ENCODE measurements at regions not wholly inside any gene's neighbourhood (a gene's known extent, or its start where the extent isn't known, plus 50 kb on each side); places are given as distances from the start of the nearest gene placed in this dataset.

DNA sequence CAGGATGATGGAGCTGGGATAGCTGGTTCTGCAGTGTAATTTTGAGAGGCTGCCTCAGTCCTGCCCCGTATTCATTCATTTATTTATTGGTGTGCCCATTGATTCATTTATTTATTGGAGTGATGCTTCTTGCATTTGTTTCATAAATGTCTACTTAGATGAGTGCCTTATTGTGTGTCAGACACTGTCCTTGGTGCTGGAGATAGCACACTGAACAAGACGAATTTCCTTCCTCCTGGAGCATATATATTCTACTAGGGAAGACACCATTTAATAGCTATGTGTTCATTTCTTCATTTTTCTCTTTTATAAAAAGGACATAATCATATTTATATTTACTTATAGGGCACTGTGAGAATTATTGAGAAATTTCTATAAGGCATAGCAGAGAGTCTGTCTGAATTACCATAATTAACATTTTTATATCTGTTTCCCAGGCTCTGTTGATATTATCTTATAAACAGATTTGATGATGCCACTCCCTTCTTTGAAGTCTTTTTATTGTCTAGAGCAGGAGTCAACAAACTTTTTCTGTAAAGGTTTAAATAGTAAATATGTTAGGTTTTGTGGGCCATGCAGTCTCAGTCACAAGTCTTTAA, 433.9 kb upstream of the ZNF608 start:
- no peaks in the 10 kb centered on the region for H3K4me1 Mint-ChIP-seq
- H3K4me3 Mint-ChIP-seq: no peak overlapping the region
- H3K9me3 Mint-ChIP-seq: peaks cover 0 to 7% (median 0%) of the 10 kb centered on the region in 9 donors
- POLR2A ChIA-PET: no interaction called here
- ATAC-seq: no peak
- DNase-seq: no peak
- H3K36me3 Mint-ChIP-seq: no peaks in the 10 kb centered on the region
- peaks cover 0 to 4% (median 0%) of the 10 kb centered on the region in 5 donors for H3K27me3 Mint-ChIP-seq
- no peak overlapping the region for H3K27ac Mint-ChIP-seq

GRCh38 chr5:125181159-125181558, 434.7 kb upstream of the ZNF608 start:
- H3K4me3 Mint-ChIP-seq: no peak overlapping the region
- peaks cover 0 to 9% (median 0%) of the 10 kb centered on the region in 5 donors for H3K27me3 Mint-ChIP-seq
- POLR2A ChIA-PET: no interaction called here
- no peaks in the 10 kb centered on the region for H3K36me3 Mint-ChIP-seq
- no peak overlapping the region for H3K27ac Mint-ChIP-seq
- ATAC-seq (no peak), DNase-seq (no peak)
- H3K4me1 Mint-ChIP-seq: no peaks in the 10 kb centered on the region
- H3K9me3 Mint-ChIP-seq: peaks cover 0 to 7% (median 0%) of the 10 kb centered on the region in 9 donors

GRCh38 chr5:125181955-125182354, 435.5 kb upstream of the ZNF608 start:
- peaks cover 0 to 6% (median 0%) of the 10 kb centered on the region in 9 donors for H3K9me3 Mint-ChIP-seq
- no peaks in the 10 kb centered on the region for H3K4me1 Mint-ChIP-seq
- no peaks in the 10 kb centered on the region for H3K36me3 Mint-ChIP-seq
- H3K27ac Mint-ChIP-seq: no peak overlapping the region
- no peak overlapping the region for H3K4me3 Mint-ChIP-seq
- POLR2A ChIA-PET: no interaction called here
- H3K27me3 Mint-ChIP-seq: peaks cover 0 to 9% (median 0%) of the 10 kb centered on the region in 5 donors
- DNase-seq: no peak
- ATAC-seq: no peak

- ATAC-seq: no peak
- Mint-ChIP-seq H3K4me3 (no peak overlapping the region), H3K36me3 (no peaks in the 10 kb centered on the region), H3K4me1 (peaks cover 0 to 7% (median 0%) of the 10 kb centered on the region in 4 donors), H3K27ac (no peak overlapping the region), H3K9me3 (peaks cover 0 to 2% (median 0%) of the 10 kb centered on the region in 9 donors), H3K27me3 (peaks cover 0 to 6% (median 0%) of the 10 kb centered on the region in 5 donors)
- no peak for DNase-seq
- POLR2A ChIA-PET: no interaction called here
These were observed 439.3 kb upstream of the ZNF608 start for GRCh38 chr5:125185740-125186139.

GRCh38 chr5:125186911-125187375, 440.5 kb upstream of the ZNF608 start:
- DNase-seq (no peak), ATAC-seq (no peak)
- Mint-ChIP-seq H3K36me3 (no peaks in the 10 kb centered on the region), H3K4me3 (no peak overlapping the region), H3K27ac (no peak overlapping the region), H3K27me3 (peaks cover 0 to 6% (median 0%) of the 10 kb centered on the region in 5 donors), H3K4me1 (peaks cover 0 to 12% (median 0%) of the 10 kb centered on the region in 4 donors), H3K9me3 (peaks cover 0 to 2% (median 0%) of the 10 kb centered on the region in 9 donors)
- POLR2A ChIA-PET: no interaction called here

- POLR2A ChIA-PET: no interaction called here
- ATAC-seq: no peak
- Mint-ChIP-seq H3K36me3 (no peaks in the 10 kb centered on the region), H3K27ac (no peak overlapping the region), H3K27me3 (peaks cover 0 to 6% (median 0%) of the 10 kb centered on the region in 5 donors), H3K4me1 (peaks cover 0 to 12% (median 0%) of the 10 kb centered on the region in 4 donors), H3K9me3 (peaks cover 0 to 2% (median 0%) of the 10 kb centered on the region in 9 donors), H3K4me3 (no peak overlapping the region)
- no peak for DNase-seq
These were observed 443.1 kb upstream of the ZNF608 start for GRCh38 chr5:125189531-125189941.

DNA sequence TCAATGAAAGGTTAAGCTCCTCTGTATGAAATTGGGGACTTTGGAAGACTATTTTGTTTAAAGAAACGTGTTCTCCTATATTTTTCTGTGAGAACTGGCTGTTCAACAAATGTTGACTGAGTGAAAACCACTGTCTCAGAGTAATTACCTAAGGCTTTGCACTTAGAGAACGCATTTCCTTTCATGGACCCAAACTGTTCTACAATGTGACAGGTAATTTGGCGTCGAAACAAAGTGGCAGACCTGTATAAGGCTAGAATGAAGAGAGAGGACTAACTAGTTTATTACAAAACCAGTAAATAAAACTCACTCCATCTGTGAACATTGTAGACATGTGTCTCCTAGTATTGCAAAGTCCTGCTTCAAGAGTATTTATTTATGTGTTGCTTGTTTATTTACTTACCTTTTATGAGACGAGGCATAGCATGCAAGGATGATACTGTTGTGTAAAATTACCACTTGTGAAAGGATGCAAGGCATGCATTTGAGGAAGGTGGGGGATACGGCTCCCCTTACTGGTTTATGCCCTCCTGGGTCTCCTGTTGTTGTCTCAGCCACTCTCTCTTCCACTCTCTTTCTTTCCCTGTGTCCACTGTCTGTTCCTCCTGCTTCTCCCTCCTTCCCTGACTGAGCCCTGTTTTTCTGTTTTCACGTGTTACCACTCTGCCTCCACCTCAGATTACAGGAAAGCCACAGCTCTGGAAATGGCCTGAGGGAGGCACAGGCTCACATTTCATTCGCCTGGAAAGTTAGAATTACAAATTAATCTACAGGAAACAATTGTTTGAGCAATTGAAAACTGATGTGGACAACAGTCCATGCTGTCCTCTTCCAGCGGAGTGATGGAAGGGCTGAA, 444.0 kb upstream of the ZNF608 start:
- POLR2A ChIA-PET: no interaction called here
- Mint-ChIP-seq H3K4me1 (peaks cover 0 to 12% (median 0%) of the 10 kb centered on the region in 4 donors), H3K27ac (no peak overlapping the region), H3K36me3 (no peaks in the 10 kb centered on the region), H3K4me3 (no peak overlapping the region), H3K9me3 (peaks cover 0 to 3% (median 0%) of the 10 kb centered on the region in 9 donors), H3K27me3 (peaks cover 0 to 7% (median 0%) of the 10 kb centered on the region in 5 donors)
- ATAC-seq: no peak
- DNase-seq: no peak

- Mint-ChIP-seq H3K27ac (no peak overlapping the region), H3K4me1 (peaks cover 0 to 6% (median 0%) of the 10 kb centered on the region in 4 donors), H3K4me3 (no peak overlapping the region), H3K9me3 (peaks cover 0 to 3% (median 0%) of the 10 kb centered on the region in 9 donors), H3K36me3 (no peaks in the 10 kb centered on the region), H3K27me3 (peaks cover 0 to 4% (median 0%) of the 10 kb centered on the region in 5 donors)
- no peak for ATAC-seq
- no peak for DNase-seq
- POLR2A ChIA-PET: no interaction called here
These were observed 448.4 kb upstream of the ZNF608 start for GRCh38 chr5:125194883-125195282.

DNA sequence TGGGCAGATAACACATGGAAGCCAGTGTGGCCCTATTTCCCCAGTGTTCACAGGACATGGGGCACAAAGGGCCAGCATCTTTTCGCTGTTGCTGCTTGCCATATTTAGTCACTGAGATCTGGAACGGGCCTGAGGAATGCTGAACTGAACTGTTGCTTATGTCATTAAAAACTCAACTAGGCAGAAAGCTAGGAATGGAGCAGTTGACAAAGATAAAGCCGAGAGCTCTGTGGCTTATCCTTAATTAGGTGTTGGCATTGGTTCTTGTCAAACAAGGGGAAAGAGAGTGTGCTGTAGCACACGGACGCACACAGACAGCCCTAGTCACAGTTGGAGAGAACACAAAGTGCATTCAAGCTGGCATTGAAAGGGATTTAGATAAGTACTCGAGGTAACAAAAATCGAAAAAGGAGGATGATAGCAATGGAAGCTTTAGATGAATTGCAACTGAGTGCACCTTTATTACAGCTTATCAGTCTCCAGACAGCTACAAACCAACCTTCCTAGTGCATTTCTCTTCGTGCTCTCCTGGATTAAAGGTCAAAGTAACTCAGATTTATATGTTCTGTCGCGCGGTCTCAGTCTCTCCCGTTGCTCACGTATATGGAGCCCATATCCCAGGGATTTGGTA, 450.2 kb upstream of the ZNF608 start:
- no peak for DNase-seq
- no peak for ATAC-seq
- Mint-ChIP-seq H3K27ac (no peak overlapping the region), H3K4me3 (no peak overlapping the region), H3K36me3 (no peaks in the 10 kb centered on the region), H3K4me1 (peaks cover 0 to 6% (median 0%) of the 10 kb centered on the region in 4 donors), H3K27me3 (peaks cover 0 to 4% (median 0%) of the 10 kb centered on the region in 5 donors), H3K9me3 (peaks cover 0 to 3% (median 0%) of the 10 kb centered on the region in 9 donors)
- POLR2A ChIA-PET: no interaction called here

- H3K27ac Mint-ChIP-seq: no peak overlapping the region
- H3K9me3 Mint-ChIP-seq: peaks cover 0 to 3% (median 0%) of the 10 kb centered on the region in 9 donors
- no peak for ATAC-seq
These were observed 450.9 kb upstream of the ZNF608 start for GRCh38 chr5:125197321-125197720.

DNA sequence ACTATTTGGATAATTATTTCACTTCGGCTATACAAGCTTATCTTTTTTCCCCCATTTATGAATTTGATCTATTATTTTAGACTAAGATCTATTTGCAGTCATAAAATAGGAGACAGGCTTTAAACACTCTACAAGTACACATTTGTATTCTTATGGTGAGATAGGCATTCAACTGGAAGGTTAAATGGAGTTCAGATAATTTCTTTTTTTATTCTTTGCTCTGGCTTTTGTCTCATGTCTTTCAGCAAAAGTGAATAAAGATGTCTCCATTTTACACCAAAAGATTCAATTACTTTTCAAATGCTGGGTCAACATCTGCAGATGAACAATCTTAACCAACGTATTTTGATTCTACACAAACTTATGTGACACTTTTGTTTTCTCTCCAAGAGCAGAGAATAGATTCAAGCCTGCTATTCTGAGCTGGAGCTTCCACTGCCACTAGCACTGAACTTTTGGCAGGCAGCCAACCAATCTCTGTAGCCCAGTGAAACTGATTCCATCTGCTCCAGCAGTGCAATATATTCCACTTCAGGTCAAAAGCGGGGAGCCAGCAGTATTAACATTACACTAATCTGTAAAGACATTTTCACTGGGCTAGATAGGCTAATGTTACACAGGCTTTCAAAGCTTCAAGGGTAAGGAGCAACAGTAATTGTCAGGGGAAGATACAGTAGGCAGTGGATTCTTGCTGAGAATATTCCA, 452.0 kb upstream of the ZNF608 start:
- Mint-ChIP-seq H3K27ac (no peak overlapping the region), H3K27me3 (peaks cover 0 to 6% (median 0%) of the 10 kb centered on the region in 5 donors), H3K9me3 (peaks cover 0 to 3% (median 0%) of the 10 kb centered on the region in 9 donors), H3K4me3 (no peak overlapping the region), H3K4me1 (peaks cover 0 to 6% (median 0%) of the 10 kb centered on the region in 4 donors), H3K36me3 (no peaks in the 10 kb centered on the region)
- DNase-seq (no peak), ATAC-seq (no peak)
- POLR2A ChIA-PET: no interaction called here

More at GRCh38 chr5:125197321-125197720, 450.9 kb upstream of the ZNF608 start:
- Mint-ChIP-seq H3K27me3 (peaks cover 0 to 6% (median 0%) of the 10 kb centered on the region in 5 donors), H3K4me3 (no peak overlapping the region), H3K4me1 (peaks cover 0 to 6% (median 0%) of the 10 kb centered on the region in 4 donors), H3K36me3 (no peaks in the 10 kb centered on the region)
- DNase-seq: no peak
- POLR2A ChIA-PET: no interaction called here

DNA sequence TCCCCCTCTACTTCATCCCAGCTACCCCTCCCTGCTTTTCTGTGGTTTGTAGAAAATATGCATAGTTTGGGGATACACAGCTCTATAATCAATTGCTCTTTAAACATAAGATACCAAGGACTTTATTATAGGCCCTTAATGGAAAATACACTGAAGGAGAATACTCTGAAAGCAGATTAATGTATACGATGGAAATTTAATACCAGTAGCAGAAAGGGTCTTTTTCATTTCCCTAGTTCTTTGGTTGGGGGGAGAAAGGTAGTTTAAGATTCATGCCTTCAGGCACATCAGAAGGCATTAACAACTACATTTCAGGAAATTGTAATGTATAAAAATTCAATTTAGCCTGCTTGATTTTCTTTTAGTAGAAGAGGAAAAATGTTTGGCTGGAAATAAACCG, 452.9 kb upstream of the ZNF608 start:
- POLR2A ChIA-PET: no interaction called here
- peaks cover 0 to 6% (median 0%) of the 10 kb centered on the region in 4 donors for H3K4me1 Mint-ChIP-seq
- H3K4me3 Mint-ChIP-seq: no peak overlapping the region
- H3K27ac Mint-ChIP-seq: no peak overlapping the region
- H3K9me3 Mint-ChIP-seq: peaks cover 0 to 3% (median 0%) of the 10 kb centered on the region in 9 donors
- no peaks in the 10 kb centered on the region for H3K36me3 Mint-ChIP-seq
- ATAC-seq (no peak), DNase-seq (no peak)
- peaks cover 0 to 6% (median 0%) of the 10 kb centered on the region in 5 donors for H3K27me3 Mint-ChIP-seq
